ENCODE measurements at regions not wholly inside any gene's neighbourhood (a gene's known extent, or its start where the extent isn't known, plus 50 kb on each side); places are given as distances from the start of the nearest gene placed in this dataset.

DNA sequence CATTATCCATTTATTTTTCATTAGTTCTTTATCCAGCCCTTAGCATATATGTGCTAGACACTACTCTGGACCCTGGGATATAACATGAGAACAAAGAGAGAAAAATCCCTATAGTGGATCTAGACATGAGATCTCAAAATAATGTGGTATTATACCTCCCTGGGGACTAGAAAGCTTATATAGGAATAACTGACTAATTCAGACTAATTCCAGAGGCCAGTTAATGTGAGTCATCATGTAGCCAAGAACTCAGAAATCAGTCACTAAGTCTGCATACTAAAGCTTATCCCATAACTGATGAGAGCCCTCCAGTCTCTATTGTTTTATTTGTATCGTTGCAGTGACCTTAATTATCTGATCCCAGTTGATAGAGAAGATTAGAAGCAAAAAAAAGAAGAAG lies 267.1 kb upstream of the RGS6 start:
- TF ChIP-seq, protein P1, sequence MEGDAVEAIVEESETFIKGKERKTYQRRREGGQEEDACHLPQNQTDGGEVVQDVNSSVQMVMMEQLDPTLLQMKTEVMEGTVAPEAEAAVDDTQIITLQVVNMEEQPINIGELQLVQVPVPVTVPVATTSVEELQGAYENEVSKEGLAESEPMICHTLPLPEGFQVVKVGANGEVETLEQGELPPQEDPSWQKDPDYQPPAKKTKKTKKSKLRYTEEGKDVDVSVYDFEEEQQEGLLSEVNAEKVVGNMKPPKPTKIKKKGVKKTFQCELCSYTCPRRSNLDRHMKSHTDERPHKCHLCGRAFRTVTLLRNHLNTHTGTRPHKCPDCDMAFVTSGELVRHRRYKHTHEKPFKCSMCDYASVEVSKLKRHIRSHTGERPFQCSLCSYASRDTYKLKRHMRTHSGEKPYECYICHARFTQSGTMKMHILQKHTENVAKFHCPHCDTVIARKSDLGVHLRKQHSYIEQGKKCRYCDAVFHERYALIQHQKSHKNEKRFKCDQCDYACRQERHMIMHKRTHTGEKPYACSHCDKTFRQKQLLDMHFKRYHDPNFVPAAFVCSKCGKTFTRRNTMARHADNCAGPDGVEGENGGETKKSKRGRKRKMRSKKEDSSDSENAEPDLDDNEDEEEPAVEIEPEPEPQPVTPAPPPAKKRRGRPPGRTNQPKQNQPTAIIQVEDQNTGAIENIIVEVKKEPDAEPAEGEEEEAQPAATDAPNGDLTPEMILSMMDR (IDR thresholded peaks at IDR 0.05): no peak
- TF ChIP-seq POLR2A (IDR thresholded peaks at IDR 0.05) (no peak), POLR2AphosphoS5 (IDR thresholded peaks at IDR 0.05) (no peak), EP300 (IDR thresholded peaks at IDR 0.05) (no peak)

Data from stomach (tissue), 4 donors.